ENCODE measurements at regions not wholly inside any gene's neighbourhood (a gene's known extent, or its start where the extent isn't known, plus 50 kb on each side); places are given as distances from the start of the nearest gene placed in this dataset.

DNA sequence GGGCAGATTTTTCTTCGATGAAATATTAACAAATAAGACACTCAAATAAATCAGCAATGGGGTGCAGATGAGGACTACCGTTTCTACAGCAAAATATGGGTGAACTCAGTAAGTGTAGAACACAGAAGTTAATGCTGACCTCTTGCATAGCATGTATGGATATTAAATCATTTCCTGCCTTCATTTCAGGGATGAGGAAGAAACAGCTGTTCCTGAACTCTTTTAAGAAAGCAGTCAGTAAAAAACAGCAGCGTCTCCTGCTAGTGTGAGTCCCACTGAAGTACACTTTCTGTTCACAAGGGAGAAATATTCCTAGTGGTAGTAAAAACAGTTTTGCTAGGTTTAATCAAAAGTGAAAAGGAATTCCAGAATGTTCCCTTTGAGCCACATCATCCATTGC lies 379.0 kb downstream of the ZEB2 start:
- peak overlapping the region; percentile 29 for H3K27ac Mint-ChIP-seq (ENCODE audit: unreplicated experiment)
- no peak for DNase-seq (ENCODE audit: low spot score)
- TF ChIP-seq, protein P1, sequence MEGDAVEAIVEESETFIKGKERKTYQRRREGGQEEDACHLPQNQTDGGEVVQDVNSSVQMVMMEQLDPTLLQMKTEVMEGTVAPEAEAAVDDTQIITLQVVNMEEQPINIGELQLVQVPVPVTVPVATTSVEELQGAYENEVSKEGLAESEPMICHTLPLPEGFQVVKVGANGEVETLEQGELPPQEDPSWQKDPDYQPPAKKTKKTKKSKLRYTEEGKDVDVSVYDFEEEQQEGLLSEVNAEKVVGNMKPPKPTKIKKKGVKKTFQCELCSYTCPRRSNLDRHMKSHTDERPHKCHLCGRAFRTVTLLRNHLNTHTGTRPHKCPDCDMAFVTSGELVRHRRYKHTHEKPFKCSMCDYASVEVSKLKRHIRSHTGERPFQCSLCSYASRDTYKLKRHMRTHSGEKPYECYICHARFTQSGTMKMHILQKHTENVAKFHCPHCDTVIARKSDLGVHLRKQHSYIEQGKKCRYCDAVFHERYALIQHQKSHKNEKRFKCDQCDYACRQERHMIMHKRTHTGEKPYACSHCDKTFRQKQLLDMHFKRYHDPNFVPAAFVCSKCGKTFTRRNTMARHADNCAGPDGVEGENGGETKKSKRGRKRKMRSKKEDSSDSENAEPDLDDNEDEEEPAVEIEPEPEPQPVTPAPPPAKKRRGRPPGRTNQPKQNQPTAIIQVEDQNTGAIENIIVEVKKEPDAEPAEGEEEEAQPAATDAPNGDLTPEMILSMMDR (IDR thresholded peaks at IDR 0.05) = no peak
- H3K9me3 Mint-ChIP-seq (ENCODE audit: low read depth) = no peaks in the 10 kb centered on the region
- H3K4me1 Mint-ChIP-seq (ENCODE audit: low read depth) = peaks cover 26% of the 10 kb centered on the region
- H3K27me3 Mint-ChIP-seq (ENCODE audit: low read depth) = no peaks in the 10 kb centered on the region
- H3K36me3 Mint-ChIP-seq (ENCODE audit: low read depth) = peaks cover 2% of the 10 kb centered on the region
- H3K4me3 Mint-ChIP-seq (ENCODE audit: unreplicated experiment) = no peak overlapping the region

DNA sequence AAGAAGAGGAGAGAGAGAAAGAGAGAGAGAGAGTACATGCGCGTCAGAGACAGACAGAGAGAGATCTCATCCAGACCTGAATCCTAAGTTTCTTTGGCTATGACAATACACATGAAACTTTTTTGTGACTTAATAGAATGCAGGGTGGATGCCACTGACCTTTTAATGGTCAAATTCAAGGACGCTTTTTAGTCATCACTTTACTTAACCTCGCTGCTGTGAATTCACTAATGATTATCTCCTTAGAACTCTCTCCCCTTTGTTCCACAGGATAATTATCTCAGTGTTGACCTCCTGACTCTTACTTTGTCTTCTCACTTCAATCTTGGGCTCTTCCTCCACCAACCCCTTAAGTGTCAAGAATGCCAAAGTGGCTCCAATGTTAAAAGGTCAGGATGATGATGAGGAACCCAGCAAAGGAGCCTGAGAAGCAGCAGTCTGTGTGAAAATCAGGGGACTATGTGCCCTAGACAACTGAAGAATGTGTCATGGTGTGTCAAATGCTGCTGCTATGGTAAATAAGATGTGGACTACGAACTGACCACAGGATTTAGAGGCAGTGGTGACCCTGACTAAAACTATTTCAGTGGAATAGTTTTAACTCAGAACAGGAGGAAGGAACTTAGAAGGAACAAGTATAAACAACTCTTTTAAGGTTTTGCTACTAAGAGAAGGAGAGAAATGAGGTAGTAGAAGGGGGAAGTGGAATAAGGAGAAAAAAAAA lies 382.1 kb downstream of the ZEB2 start:
- peaks cover 21% of the 10 kb centered on the region for H3K4me1 Mint-ChIP-seq (ENCODE audit: low read depth)
- TF ChIP-seq, protein P1 (IDR thresholded peaks at IDR 0.05) = no peak
- peak overlapping the region; percentile 76 for H3K27ac Mint-ChIP-seq (ENCODE audit: unreplicated experiment)
- H3K9me3 Mint-ChIP-seq (ENCODE audit: low read depth) = no peaks in the 10 kb centered on the region
- peaks cover 2% of the 10 kb centered on the region for H3K36me3 Mint-ChIP-seq (ENCODE audit: low read depth)
- DNase-seq (ENCODE audit: low spot score) = no peak
- no peaks in the 10 kb centered on the region for H3K27me3 Mint-ChIP-seq (ENCODE audit: low read depth)
- H3K4me3 Mint-ChIP-seq (ENCODE audit: unreplicated experiment) = no peak overlapping the region

DNA sequence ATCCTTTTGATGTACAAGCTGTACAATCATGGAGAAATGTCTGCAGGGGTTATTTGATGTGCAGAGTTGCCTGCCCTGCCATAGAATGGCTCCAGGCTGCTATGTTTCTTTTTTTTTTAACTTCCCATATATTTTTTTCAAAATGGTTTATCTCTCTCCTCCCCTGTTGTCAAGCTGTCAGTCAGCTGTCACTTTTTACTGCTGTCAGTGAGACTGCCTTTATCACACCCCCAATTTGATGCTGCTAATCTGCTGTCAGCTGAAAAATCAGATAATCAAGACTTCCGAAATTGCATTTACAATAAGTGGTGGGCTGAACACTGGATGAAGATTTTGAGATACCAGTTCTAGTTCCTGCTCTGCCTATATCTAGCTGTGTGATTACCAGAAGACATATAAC lies 382.6 kb downstream of the ZEB2 start:
- no peaks in the 10 kb centered on the region for H3K27me3 Mint-ChIP-seq (ENCODE audit: low read depth)
- H3K36me3 Mint-ChIP-seq (ENCODE audit: low read depth) = peaks cover 2% of the 10 kb centered on the region
- H3K4me1 Mint-ChIP-seq (ENCODE audit: low read depth) = peaks cover 21% of the 10 kb centered on the region

DNA sequence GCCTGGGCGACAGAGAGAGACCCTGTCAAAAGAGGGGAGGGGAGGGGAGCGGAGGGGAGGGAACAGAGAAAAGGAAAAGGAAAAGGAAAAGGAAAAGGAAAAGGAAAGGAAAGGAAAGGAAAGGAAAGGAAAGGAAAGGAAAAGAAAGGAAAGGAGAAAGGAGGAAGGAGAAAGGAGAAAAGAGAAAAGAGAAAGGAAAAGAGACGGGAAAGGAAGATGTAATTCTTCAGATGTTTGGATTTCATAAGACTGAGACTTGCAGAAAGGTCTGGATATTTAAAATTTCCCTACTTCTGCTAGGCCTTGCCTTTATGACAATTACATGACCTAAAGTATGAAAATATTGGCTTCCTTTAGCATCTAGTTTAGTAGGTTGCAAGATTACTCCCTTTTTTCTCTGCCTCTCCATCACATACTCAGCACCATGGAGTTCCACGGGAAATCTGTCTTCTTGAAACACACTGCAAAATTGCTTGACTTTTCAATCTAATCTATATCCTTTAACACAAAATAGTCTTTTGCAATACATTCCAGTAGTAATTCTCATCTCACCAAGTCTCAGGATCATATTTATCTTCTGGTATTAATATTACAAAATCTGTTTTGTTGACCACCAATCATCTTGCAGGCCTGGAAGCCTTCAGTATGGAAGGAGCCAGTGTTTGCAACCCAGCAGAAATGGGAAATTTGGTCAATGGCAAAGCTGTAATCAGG lies 383.5 kb downstream of the ZEB2 start:
- peaks cover 20% of the 10 kb centered on the region for H3K4me1 Mint-ChIP-seq (ENCODE audit: low read depth)
- no peak overlapping the region for H3K27ac Mint-ChIP-seq (ENCODE audit: unreplicated experiment)
- TF ChIP-seq, protein P1 (IDR thresholded peaks at IDR 0.05) = no peak
- H3K4me3 Mint-ChIP-seq (ENCODE audit: unreplicated experiment) = no peak overlapping the region
- H3K9me3 Mint-ChIP-seq (ENCODE audit: low read depth) = no peaks in the 10 kb centered on the region
- H3K27me3 Mint-ChIP-seq (ENCODE audit: low read depth) = no peaks in the 10 kb centered on the region
- no peak for DNase-seq (ENCODE audit: low spot score)
- H3K36me3 Mint-ChIP-seq (ENCODE audit: low read depth) = peaks cover 2% of the 10 kb centered on the region

More for the DNA sequence above, 382.6 kb downstream of the ZEB2 start:
- Mint-ChIP-seq H3K9me3 (ENCODE audit: low read depth) (no peaks in the 10 kb centered on the region), H3K4me3 (ENCODE audit: unreplicated experiment) (no peak overlapping the region), H3K27ac (ENCODE audit: unreplicated experiment) (no peak overlapping the region)
- no peak for DNase-seq (ENCODE audit: low spot score)
- TF ChIP-seq, protein P1 (IDR thresholded peaks at IDR 0.05) = no peak

DNA sequence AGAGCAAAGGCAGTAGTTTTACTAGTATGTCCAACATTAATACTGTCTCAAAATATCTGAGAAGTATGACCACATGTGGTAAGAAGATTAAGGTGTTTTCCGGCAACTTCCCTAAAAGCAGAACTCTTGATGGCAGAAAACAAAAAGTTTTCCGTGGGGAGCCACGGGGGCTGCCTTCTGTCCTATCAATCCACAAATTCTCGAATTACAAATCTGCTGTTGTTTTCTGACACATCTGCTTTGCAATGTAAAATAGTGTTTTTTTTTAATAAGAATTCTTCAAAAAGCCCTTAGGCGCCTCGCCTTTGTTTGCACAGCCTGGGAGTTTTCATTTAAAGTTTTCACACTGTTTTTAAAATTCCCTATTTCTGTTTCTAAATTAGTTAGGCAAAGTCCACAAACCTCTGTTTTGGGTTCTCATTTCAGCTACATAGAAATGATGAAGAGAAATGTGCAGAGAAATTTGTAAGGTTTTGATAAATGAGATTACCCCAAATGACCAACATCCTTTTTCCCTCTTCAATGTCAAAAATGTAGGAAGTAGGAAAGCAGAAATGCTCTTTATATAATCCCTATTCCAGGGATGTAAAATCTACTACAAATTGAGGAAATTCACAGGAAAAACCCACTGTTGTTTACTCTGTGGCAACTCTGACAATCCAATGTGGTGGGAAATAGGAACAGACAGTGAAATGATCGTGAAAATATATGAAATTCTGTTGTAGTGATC lies 385.8 kb downstream of the ZEB2 start:
- Mint-ChIP-seq H3K9me3 (ENCODE audit: low read depth) (no peaks in the 10 kb centered on the region), H3K36me3 (ENCODE audit: low read depth) (peaks cover 2% of the 10 kb centered on the region), H3K4me1 (ENCODE audit: low read depth) (peaks cover 12% of the 10 kb centered on the region), H3K27me3 (ENCODE audit: low read depth) (no peaks in the 10 kb centered on the region), H3K4me3 (ENCODE audit: unreplicated experiment) (no peak overlapping the region), H3K27ac (ENCODE audit: unreplicated experiment) (no peak overlapping the region)
- DNase-seq (ENCODE audit: low spot score) = no peak
- TF ChIP-seq, protein P1 (IDR thresholded peaks at IDR 0.05) = no peak

All from chondrocyte (in vitro differentiated cells).